Calu3 (cell line): ENCODE measurements at regions not wholly inside any gene's neighbourhood (a gene's known extent, or its start where the extent isn't known, plus 50 kb on each side); places are given as distances from the start of the nearest gene placed in this dataset.

Experiments
- BruUV-seq: library from RNA; stranded (reverse); fragments of 400-500 nt; replicated peaks from 2 replicates; lab custom pipeline; 2021; lab: Mats Ljungman, UMichigan
- CTCF ChIA-PET: fragments of 300-600 bp; sonication (Branson Sonifier 250); formaldehyde crosslinking; loops from one replicate; lab custom pipeline; 2022; ENCODE audit warnings: antibody characterized with exemption; lab: Charles Lee
- DNase-seq: peaks from one replicate; pipeline ENCODE4 v3.0.0; 2022
- H3K27ac Mint-ChIP-seq: one replicate; pipeline ENCODE4 v1.8.0; 2022; ENCODE audit warnings: mixed read lengths; ENCODE audit not compliant: unreplicated experiment
- H3K27me3 Mint-ChIP-seq: one replicate; pipeline ENCODE4 v1.8.0; 2022; ENCODE audit warnings: mixed read lengths; ENCODE audit not compliant: unreplicated experiment
- H3K36me3 Mint-ChIP-seq: one replicate; pipeline ENCODE4 v1.8.0; 2022; ENCODE audit warnings: mild to moderate bottlenecking, moderate library complexity, mixed read lengths; ENCODE audit not compliant: insufficient read depth, unreplicated experiment
- H3K4me1 Mint-ChIP-seq: one replicate; pipeline ENCODE4 v1.8.0; 2022; ENCODE audit warnings: mild to moderate bottlenecking, low read depth, mixed read lengths; ENCODE audit not compliant: unreplicated experiment
- H3K4me3 Mint-ChIP-seq: one replicate; pipeline ENCODE4 v1.8.0; 2022; ENCODE audit warnings: mild to moderate bottlenecking, low read depth, moderate library complexity, mixed read lengths; ENCODE audit not compliant: unreplicated experiment
- H3K9me3 Mint-ChIP-seq: one replicate; pipeline ENCODE4 v1.8.0; 2022; ENCODE audit warnings: low read depth, mixed read lengths; ENCODE audit not compliant: unreplicated experiment
- intact Hi-C: fragments of 100-400 bp; cut with micrococcal nuclease; formaldehyde crosslinking; loops from one replicate; pipeline ENCODE4 v1.10.0; 2022; ENCODE audit not compliant: unreplicated experiment
- TF ChIP-seq, protein P1 (sequence below): fragments of 200-600 bp; IDR thresholded peaks from one replicate; pipeline ENCODE4 v1.8.0; 2022; ENCODE audit warnings: antibody characterized with exemption; ENCODE audit not compliant: unreplicated experiment

DNA sequence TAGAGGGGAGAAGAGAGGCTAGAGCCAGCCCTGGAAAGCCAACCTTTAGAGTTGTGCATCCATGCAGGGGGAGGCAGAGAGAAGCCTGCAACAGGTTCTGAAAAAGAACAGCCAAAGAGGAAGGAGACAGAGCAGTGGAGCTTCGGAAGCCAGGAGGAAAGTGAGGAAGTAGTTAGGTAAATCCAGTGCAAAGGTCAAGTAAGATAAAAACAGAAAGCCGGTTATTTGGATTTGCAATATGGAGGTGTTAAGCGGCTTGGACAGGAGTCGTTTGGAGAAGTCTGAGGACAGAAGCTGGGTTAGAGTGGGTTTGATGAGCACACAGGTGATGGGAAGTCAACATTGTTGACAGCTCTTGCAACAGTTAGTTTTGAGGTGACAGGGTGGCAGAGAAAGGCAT is 53.5 kb upstream of the FLT1 start:
- Mint-ChIP-seq H3K27ac (no peak overlapping the region), H3K27me3 (peaks cover 42% of the 10 kb centered on the region), H3K9me3 (peaks cover 4% of the 10 kb centered on the region), H3K36me3 (no peaks in the 10 kb centered on the region), H3K4me1 (no peaks in the 10 kb centered on the region), H3K4me3 (no peak overlapping the region)
- CTCF ChIA-PET, result no interaction called here
- intact Hi-C loops, result no loop called here
- TF ChIP-seq, protein P1, sequence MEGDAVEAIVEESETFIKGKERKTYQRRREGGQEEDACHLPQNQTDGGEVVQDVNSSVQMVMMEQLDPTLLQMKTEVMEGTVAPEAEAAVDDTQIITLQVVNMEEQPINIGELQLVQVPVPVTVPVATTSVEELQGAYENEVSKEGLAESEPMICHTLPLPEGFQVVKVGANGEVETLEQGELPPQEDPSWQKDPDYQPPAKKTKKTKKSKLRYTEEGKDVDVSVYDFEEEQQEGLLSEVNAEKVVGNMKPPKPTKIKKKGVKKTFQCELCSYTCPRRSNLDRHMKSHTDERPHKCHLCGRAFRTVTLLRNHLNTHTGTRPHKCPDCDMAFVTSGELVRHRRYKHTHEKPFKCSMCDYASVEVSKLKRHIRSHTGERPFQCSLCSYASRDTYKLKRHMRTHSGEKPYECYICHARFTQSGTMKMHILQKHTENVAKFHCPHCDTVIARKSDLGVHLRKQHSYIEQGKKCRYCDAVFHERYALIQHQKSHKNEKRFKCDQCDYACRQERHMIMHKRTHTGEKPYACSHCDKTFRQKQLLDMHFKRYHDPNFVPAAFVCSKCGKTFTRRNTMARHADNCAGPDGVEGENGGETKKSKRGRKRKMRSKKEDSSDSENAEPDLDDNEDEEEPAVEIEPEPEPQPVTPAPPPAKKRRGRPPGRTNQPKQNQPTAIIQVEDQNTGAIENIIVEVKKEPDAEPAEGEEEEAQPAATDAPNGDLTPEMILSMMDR, result no peak
- DNase-seq, result no peak
- BruUV-seq, result no TSS peak

DNA sequence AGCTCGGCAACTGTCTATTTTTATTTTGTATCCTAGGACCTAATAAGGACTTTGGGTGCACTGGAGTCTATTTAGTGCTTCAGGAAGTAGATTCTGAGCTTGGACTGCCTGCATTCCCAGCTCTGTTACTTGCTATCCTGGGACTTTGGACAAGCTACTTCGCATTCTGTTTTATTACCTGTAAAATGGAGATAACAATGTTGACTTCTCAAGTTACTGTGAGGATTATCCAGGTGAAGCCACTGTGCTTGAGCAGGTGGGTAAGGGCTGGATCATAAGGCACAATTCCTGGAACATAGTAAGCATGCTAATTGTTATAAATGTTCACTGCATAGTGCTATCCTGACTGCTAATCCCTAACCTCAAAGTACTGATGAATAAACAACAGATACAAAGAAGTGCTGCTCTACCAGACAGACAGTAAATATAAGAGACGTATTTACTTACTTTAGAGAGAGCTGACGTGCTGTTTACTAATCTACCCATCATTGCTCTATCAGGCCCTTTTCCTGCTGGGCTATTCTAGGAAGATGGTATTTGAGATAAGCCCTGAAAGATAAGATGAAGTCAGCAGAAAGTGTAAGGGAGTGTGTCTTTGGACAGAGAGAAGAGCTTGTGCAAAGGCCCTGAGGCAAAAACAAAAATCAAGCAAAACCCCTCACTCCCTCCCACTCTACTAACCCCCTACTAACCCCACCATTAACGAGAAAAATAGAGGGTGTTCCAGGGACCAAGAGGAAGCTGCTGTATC is 50.8 kb upstream of the FLT1 start:
- Mint-ChIP-seq H3K9me3 (peaks cover 7% of the 10 kb centered on the region), H3K27ac (no peak overlapping the region), H3K4me1 (no peaks in the 10 kb centered on the region), H3K36me3 (no peaks in the 10 kb centered on the region), H3K27me3 (peaks cover 28% of the 10 kb centered on the region), H3K4me3 (no peak overlapping the region)
- intact Hi-C loops, result no loop called here
- DNase-seq, result no peak
- CTCF ChIA-PET, result no interaction called here
- BruUV-seq, result no TSS peak
- TF ChIP-seq, protein P1, result no peak
